ENCODE measurements at regions not wholly inside any gene's neighbourhood (a gene's known extent, or its start where the extent isn't known, plus 50 kb on each side); places are given as distances from the start of the nearest gene placed in this dataset.

DNA sequence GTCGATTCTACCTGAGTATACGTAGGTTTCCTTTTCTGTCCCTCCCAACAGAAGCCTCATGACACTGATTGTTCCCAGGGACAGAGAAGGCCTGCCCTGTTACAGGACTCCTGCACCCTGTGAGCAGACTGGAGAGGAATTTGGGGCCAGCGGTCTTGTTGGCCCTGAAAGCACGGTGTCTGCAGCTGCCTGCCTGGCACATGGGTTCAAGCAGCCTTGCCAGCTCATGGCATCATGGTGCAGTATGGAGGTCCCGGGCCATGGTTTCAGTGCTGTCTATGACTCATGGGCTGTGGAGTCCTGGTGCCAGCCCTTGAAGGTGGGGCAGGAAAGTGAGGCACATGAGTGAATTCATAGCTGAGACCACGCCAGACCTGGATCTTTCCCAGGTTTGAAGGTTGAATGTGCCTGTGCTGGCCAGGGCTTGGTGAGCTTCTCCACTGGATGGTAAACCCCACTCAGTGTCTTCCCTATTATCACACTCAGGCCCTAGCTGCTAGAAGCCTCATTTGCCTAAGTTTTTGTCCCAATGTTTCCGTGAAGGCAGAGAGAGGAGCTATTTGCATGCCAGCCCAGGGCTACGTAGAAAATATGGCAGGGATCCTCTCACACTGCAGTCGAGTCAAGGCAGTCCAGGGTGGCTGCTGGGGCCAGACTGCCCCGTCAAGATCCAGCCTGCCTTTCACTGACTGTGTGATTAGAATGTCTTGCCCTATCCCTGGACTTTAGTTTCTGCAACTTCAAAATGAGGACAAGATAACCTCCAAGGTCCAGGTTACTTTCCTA is 277.2 kb upstream of the CCL2 start:
- TF ChIP-seq, protein P1, sequence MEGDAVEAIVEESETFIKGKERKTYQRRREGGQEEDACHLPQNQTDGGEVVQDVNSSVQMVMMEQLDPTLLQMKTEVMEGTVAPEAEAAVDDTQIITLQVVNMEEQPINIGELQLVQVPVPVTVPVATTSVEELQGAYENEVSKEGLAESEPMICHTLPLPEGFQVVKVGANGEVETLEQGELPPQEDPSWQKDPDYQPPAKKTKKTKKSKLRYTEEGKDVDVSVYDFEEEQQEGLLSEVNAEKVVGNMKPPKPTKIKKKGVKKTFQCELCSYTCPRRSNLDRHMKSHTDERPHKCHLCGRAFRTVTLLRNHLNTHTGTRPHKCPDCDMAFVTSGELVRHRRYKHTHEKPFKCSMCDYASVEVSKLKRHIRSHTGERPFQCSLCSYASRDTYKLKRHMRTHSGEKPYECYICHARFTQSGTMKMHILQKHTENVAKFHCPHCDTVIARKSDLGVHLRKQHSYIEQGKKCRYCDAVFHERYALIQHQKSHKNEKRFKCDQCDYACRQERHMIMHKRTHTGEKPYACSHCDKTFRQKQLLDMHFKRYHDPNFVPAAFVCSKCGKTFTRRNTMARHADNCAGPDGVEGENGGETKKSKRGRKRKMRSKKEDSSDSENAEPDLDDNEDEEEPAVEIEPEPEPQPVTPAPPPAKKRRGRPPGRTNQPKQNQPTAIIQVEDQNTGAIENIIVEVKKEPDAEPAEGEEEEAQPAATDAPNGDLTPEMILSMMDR (IDR thresholded peaks at IDR 0.05; ENCODE audit: insufficient read depth, low read depth, low read length, missing control alignments) = no peak
- no peak for DNase-seq (ENCODE audit: low read depth)
- no peak overlapping the region for H3K4me3 ChIP-seq (ENCODE audit: low read depth, low read length)

DNA sequence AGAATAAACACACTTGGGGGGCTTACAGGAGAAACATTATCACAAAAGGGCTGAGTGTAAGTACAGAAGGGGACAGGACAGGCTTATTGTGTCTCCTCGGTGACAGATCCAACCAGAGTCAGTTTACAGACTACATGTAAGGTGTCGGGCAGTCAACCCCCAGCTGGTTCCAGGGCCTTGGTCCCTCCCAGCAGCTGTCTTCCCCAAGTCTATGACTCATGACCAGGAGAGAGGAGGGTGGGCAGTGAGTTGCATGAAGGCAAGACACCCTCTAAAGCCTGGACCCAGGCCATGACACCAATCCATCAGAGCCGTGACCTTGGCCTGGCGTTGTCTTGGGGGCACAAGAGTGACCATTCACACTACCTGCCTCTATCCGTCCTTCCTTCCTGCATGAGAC is 276.2 kb upstream of the CCL2 start:
- TF ChIP-seq, protein P1 (IDR thresholded peaks at IDR 0.05; ENCODE audit: insufficient read depth, low read depth, low read length, missing control alignments) = no peak
- no peak overlapping the region for H3K4me3 ChIP-seq (ENCODE audit: low read depth, low read length)
- DNase-seq (ENCODE audit: low read depth) = no peak

DNA sequence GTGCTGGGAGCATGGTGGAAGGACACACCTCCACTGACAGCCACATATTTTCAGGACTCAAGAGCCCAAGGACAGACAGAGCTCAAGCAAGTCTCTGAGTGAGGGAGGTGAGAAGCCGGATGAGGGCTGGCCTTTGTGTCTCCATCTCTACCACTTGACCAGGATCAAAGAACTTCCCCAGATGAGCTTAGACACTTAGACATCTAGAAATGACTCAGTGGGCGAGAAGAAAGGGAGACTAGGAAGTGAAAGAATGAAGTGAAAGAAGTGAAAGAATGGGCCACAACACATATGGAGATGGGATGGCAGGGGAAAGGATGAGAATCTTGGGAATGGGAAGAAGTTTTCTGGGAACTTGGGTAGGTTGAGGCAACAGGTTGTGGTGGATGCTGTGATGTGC is 274.9 kb upstream of the CCL2 start:
- TF ChIP-seq, protein P1 (IDR thresholded peaks at IDR 0.05; ENCODE audit: insufficient read depth, low read depth, low read length, missing control alignments) = no peak
- peak; percentile 72 for DNase-seq (ENCODE audit: low read depth)
- no peak overlapping the region for H3K4me3 ChIP-seq (ENCODE audit: low read depth, low read length)

DNA sequence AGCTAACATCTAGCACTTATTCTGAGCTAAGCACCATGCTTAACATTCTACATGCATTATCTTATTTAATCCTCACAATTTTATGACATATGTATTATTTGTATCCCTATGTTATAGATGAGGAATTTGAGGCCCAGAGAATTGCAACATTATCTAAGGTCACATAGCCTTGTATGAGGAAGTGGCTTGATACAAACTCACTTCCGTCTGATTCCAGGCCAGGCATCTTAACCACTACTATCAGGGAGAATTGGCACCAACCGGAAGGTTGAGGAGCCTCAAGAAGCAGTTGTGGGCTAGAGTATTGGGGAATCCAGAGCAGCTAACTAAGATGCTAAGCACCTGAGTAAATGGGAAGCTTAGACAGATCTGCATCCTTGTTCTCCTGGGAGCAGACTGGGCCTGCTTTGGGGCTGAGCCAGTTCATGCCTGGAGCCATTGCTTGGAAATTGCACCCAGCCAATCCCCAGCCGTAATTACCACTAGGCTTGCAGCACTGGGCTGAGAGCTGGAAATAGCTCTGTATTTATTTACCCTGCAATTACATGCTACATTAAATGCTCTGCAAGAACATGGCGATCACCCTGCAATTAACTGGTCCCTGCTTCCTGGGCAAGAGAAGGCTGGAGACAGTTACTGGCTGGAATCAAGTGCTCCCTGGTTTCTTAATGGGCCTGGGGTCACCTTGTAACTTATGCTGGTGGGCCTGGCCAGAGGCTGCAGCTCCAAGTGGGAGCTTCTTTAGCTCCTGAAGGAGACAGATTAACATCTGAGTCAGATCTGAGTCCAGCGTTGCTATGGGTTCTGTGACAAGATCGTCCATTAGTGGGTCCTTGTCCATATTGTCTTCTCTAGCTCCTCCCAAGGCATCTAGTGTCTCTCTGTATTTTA is 273.1 kb upstream of the CCL2 start:
- no peak for DNase-seq (ENCODE audit: low read depth)
- no peak overlapping the region for H3K4me3 ChIP-seq (ENCODE audit: low read depth, low read length)
- TF ChIP-seq, protein P1 (IDR thresholded peaks at IDR 0.05; ENCODE audit: insufficient read depth, low read depth, low read length, missing control alignments) = no peak

DNA sequence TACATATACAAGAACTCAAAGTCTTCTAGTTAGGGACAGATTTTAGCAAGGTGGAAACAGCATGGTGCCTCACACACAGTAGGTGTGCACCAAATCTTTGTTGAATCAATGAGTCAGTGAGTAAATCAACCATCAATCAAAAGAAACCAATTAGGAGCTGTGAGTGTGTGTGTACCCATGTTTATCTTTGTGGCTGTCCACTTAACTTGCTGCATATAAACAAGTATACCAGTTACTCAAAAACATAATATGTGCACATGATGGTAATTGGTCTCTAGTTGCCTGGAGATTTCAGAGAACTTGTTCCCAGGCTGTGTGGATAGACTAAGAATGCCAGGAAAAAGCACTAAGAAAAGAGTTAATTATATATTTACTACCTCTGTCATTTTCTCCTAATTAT is 272.2 kb upstream of the CCL2 start:
- H3K4me3 ChIP-seq (ENCODE audit: low read depth, low read length) = no peak overlapping the region
- DNase-seq (ENCODE audit: low read depth) = no peak
- TF ChIP-seq, protein P1 (IDR thresholded peaks at IDR 0.05; ENCODE audit: insufficient read depth, low read depth, low read length, missing control alignments) = no peak

DNA sequence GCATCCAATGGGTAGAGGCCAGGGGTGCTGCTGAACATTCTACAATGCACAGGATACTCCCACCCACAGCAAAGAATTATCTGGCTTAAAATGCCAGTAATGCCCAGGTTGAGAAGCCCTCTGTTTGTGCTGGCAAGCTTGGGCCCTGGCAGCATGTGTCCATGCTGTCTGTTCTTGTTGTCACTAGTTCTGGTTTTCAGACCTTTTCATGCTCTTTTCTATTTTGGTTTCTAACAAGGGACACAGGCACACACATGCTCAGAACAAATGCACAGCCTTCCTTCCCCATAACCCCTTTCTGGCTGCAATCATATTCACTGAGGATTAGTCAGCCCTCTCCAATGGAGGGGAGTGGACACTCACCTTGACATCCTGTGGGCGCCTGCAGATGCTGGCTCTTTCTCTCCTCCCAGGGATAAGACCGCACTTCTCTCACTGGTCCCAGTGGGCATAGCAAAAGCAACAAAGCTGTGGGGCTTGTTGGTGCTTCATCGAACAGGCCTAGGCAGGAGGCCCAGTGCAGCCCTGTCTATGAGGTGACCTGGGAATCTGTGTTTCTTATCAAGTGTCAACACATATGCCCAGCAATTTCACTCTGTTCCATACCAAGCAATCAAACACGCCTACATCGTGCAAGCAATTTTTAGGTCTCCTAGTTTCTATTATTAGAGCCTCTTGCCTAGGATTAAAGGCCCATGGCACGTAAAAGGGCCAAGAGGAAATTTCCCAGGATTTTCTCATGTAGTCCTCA is 271.1 kb upstream of the CCL2 start:
- H3K4me3 ChIP-seq (ENCODE audit: low read depth, low read length) = no peak overlapping the region
- TF ChIP-seq, protein P1 (IDR thresholded peaks at IDR 0.05; ENCODE audit: insufficient read depth, low read depth, low read length, missing control alignments) = no peak
- DNase-seq (ENCODE audit: low read depth) = no peak

Data from GM12865 (cell line).